NCI-H128 (cell line): ENCODE measurements at regions not wholly inside any gene's neighbourhood (a gene's known extent, or its start where the extent isn't known, plus 50 kb on each side); places are given as distances from the start of the nearest gene placed in this dataset.

Experiments used
- DNase-seq: peaks from one replicate; lab custom pipeline; 2025; ENCODE audit not compliant: unreplicated experiment; lab: John Stamatoyannopoulos, UW

GRCh38 chr1:195462646-195463045 is 1145.6 kb downstream of the KCNT2 start:
- DNase-seq, result no peak

DNA sequence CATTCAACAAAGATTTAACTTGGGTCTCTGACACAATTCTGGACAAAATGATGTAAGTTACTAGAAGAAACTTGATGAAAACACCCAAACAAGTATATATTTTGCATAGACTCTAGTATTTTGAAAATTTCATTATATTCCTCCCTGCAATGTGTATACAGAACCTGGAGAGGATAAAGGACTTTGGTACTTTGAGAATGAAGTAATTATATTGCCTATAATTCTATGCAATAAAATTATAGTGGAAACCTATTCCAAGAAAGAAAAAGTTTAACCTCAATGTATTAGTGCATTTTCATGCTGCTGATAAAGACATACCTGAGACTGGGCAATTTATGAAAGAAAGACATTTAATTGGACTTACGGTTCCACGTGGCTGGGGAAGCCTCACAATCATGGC is 1146.1 kb downstream of the KCNT2 start:
- no peak for DNase-seq

- no peak for DNase-seq
Measured at GRCh38 chr1:195458365-195458764, 1149.9 kb downstream of the KCNT2 start.

- DNase-seq, result no peak
Measured at GRCh38 chr1:195450794-195451193, 1157.4 kb downstream of the KCNT2 start.

GRCh38 chr1:195439661-195440060 is 1168.6 kb downstream of the KCNT2 start:
- DNase-seq, result no peak

GRCh38 chr1:195434566-195435203 is 1173.6 kb downstream of the KCNT2 start:
- no peak for DNase-seq

- no peak for DNase-seq
Measured at GRCh38 chr1:195430826-195431225, 1177.4 kb downstream of the KCNT2 start.

DNA sequence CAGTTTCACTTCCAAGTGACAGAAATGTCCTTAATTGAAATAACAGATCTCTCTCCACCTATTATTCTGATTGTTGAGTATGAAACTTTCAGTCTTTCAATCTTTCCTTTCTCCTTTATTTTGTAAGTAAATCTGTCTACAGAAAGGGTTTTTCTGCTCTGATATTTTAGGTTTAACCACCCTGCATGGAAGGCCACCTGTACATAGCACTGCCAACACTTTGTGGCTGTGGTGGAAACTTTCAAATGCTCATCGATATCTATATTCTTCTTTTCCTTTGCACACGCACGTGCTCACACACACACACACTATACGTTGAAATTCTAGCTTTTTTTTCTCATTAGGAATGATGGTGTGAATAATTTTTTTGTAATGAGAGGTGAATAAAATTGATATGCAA is 1179.3 kb downstream of the KCNT2 start:
- DNase-seq, result no peak

DNA sequence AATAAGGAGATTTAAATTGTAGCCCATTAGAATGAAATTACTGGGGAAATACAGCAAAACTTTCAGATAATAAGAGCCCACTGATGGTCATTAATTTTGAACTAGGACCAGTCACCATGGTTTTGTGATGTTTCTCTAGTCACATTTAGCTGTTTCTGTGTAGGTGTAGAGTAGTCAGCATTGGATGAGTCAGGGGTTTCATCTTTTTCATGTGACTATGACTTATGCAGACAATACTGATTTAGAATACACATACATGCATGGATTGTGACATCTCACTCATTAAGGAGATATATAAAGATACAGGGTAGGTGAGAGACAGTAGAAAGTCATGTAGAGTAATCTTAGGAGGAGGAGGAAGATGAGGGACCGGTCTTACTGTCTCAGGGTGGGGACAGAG is 1192.7 kb downstream of the KCNT2 start:
- DNase-seq, result no peak

- DNase-seq, result no peak
Measured at GRCh38 chr1:195394567-195394966, 1213.7 kb downstream of the KCNT2 start.

DNA sequence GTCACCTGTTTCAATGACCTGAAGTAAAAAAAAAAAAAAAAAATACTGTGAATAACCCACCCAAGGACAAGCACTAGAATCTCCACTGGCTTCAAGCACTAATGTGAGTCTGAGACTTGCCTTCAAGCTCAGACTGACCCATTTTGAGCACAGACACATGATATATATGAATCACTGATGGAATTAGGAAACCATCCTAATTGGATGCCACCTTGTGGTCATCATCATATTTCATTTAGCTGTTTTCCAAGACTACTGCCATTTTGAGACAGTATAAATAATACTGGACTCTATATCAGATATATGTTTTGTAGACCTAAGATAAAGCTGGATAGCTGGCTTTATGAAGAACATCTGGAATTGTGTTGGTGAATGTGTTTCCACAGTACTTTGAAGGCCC is 1232.0 kb downstream of the KCNT2 start:
- DNase-seq, result no peak

GRCh38 chr1:195373856-195374255 is 1234.4 kb downstream of the KCNT2 start:
- DNase-seq, result no peak

DNA sequence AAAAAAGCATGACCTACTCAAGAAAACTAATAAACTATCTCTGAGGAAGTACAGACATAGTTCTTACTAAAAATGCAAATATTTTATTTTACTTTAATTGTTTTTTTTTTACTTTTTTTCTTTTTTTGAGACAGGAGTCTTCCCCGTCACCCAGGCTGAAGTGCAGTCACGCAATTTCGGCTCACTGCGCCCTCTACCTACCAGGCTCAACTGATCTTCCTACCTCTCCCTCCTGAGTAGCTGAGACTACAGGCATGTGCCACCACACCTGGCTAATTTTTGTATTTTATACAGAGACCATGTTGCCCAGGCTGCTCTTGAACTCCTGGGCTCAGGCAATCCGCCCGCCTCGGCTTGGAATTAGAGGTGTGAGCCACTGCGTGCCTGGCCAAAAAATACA is 1263.1 kb downstream of the KCNT2 start:
- no peak for DNase-seq

- DNase-seq, result no peak
Measured at GRCh38 chr1:195337646-195338045, 1270.6 kb downstream of the KCNT2 start.

DNA sequence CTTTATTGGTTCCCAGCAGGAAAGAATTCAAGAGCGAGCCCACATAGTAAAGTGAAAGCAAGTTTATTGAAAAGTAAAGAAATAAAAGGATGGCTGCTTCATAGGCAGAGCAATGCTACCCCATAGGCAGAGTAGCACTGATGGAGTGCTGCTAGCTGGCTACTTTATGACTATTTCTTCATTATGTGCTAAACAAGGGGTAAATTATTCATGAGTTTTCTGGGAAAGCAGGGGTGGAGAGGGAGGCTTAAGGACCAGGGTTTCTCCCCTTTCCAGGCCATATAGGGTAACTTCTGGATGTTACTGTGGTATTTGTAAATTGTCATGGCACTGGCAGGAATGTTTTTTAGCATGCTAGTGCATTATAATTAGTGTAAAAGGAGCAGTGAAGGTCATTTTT is 1271.4 kb downstream of the KCNT2 start:
- no peak for DNase-seq

DNA sequence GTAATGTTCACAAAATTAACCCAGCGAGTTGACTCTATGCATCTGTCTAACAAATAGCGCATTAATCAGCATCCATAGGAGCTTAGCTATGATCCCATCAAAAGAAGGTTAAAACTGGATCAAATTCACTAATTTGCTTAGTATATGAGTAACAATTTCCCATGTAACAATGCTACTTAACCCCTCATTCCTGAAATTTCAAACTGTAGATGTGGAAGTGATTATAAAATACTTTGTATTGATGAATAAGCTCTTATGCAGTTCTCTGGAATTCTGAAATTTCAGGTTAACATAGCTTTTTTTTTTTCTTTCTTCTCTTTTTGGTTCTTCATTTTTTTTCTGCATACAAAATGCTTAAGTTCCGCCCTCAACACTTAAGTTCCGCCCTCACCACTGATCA is 1272.7 kb downstream of the KCNT2 start:
- DNase-seq, result no peak

DNA sequence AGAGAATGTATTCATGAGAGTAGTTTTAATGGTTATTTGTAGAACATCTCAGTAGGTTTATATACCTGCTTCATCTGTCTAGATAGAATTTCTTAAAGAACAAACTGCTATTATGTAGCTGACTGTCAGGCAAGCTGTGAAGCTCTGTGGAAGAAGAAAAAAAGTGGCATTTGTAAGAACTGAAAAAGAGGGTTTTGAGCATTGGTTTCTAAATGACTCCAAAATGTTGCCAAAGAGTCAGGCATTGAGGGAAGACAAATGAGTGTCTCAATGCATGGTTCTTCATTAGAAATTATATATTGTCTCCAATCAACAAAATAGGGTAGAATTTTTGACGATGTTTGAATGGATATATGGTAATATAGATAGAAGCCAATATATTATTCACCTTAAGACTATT is 1276.1 kb downstream of the KCNT2 start:
- DNase-seq, result no peak

GRCh38 chr1:195328681-195329080 is 1279.6 kb downstream of the KCNT2 start:
- DNase-seq, result no peak

DNA sequence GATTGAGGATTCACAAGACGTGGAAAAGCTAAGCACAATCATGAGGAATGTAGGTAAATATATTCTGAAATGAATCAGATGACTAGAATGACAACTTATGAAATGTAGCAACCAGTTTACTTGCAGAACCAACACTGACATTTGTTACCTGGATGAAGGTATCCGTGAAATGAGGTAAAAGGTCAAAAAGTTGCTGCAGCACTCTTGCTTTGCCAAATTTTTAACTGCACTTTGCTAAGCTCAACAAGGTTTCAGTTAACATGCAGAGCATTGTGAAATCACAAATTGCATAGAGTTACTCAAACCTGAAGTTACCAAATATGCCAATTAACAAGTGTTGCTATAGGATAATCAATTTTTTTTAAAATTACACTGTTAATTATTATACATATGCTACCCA is 1280.1 kb downstream of the KCNT2 start:
- no peak for DNase-seq

GRCh38 chr1:195327361-195327760 is 1280.9 kb downstream of the KCNT2 start:
- DNase-seq, result no peak

- no peak for DNase-seq
Measured at GRCh38 chr1:195326325-195326724, 1281.9 kb downstream of the KCNT2 start.

DNA sequence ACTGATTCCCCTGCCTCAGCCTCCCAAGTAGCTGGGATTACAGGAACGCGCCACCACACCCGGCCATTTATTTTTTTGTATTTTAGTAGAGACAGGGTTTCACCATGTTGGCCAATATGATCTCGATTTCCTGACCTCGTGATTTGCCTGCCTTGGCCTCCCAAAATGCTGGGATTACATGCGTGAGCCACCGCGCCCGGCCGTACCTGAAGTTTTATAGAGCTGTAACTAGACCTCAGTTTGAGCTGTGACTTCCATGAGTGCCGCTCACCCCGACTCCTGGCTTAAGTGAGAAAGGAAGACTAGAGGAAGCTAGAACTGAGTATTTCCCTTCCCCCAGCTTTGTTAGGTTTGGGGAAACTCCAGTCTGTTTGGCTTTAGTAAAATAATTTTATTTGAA is 1283.1 kb downstream of the KCNT2 start:
- no peak for DNase-seq

GRCh38 chr1:195306281-195306680 is 1302.0 kb downstream of the KCNT2 start:
- no peak for DNase-seq

DNA sequence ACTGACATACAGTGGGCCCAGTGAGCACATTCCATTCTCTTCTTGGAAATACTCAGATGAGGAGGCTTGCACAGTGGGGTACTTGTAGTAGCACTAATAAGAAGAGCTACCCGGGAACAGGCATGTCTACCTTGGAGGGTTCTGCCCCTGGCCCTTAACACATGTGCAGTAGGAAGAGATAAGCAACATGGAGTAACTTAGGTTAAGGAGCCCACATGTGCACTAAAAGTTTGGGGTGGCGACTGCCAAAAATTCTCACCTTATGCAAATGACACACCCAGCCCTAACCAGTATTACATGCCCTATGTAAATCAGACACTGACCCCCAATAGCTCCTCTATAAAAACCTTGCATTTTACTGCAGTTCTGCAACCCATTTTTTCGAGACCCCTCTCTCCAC is 1313.3 kb downstream of the KCNT2 start:
- DNase-seq, result no peak
